GM12878 (cell line): ENCODE measurements at regions not wholly inside any gene's neighbourhood (a gene's known extent, or its start where the extent isn't known, plus 50 kb on each side); places are given as distances from the start of the nearest gene placed in this dataset.

Experiments used
- ATAC-seq: fragments of 200-7000 bp; cut with Tn5 transposase; 3 replicates; pipeline ENCODE4 v1.9.1; 2020; ENCODE audit warnings: mild to moderate bottlenecking, moderate library complexity
- BruUV-seq: library from RNA; stranded (reverse); fragments of 400-500 nt; replicated peaks from 2 replicates; lab custom pipeline; 2021; lab: Mats Ljungman, UMichigan
- CTCF ChIA-PET: fragments of 300-600 bp; sonication (Branson Sonifier 250); formaldehyde crosslinking; extraction: SDS; loops from one replicate; lab custom pipeline; 2021; ENCODE audit warnings: inconsistent platforms; lab: Yijun Ruan, JAX
- POLR2A ChIA-PET: fragments of 350-600 bp; formaldehyde crosslinking; extraction: SDS; loops from one replicate; lab custom pipeline; 2021; ENCODE audit warnings: inconsistent platforms; lab: Charles Lee
- RAD21 ChIA-PET: fragments of 300-600 bp; sonication (Branson Sonifier 250); formaldehyde crosslinking; loops from one replicate; lab custom pipeline; 2023; ENCODE audit warnings: antibody characterized with exemption; ENCODE audit not compliant: unreplicated experiment; lab: Charles Lee
- SMC1A ChIA-PET: fragments of 300-600 bp; sonication (Branson Sonifier 250); formaldehyde crosslinking; loops from one replicate; lab custom pipeline; 2023; ENCODE audit not compliant: unreplicated experiment, uncharacterized antibody; lab: Charles Lee
- DNase-seq: peaks from one replicate; pipeline ENCODE4 v3.0.0-alpha.2; 2011; ENCODE audit warnings: low read depth, low spot score
- FAIRE-seq: peaks from 3 replicates; lab custom pipeline; 2011; peaks lifted over from hg19 to GRCh38; lab: Jason Lieb, UNC
- H2AFZ ChIP-seq: 2 replicates; pipeline ENCODE4 v1.6.0; 2011; ENCODE audit warnings: low read depth, low read length, control low read depth; ENCODE audit not compliant: control insufficient read depth
- H3K27ac ChIP-seq: 2 replicates; pipeline ENCODE4 v1.5.1; 2011; ENCODE audit warnings: control low read depth; ENCODE audit not compliant: control insufficient read depth, insufficient read depth
- H3K27me3 ChIP-seq, 2 experiments: replicated peaks in 1 of 2; 2 replicates each; pipeline versions ENCODE4 v1.6.0 to v1.6.1; 2011; ENCODE audit warnings: low read length in 1 of 2; ENCODE audit not compliant: control insufficient read depth in 2 of 2, insufficient read depth in 2 of 2
- H3K36me3 ChIP-seq, 2 experiments: 2 replicates each; pipeline ENCODE4 v1.5.1; 2011; ENCODE audit warnings: low read length in 1 of 2; ENCODE audit not compliant: control insufficient read depth in 2 of 2, insufficient read depth in 2 of 2
- H3K4me1 ChIP-seq: 2 replicates; pipeline ENCODE4 v1.6.1; 2011; ENCODE audit warnings: mild to moderate bottlenecking, low read length, moderate library complexity, mixed read lengths; ENCODE audit not compliant: control insufficient read depth, insufficient read depth
- H3K4me2 ChIP-seq: 2 replicates; pipeline ENCODE4 v1.6.0; 2011; ENCODE audit warnings: control low read depth; ENCODE audit not compliant: control insufficient read depth, insufficient read depth
- H3K4me3 ChIP-seq: fragments of 200-600 bp; sonication (generic); 2 replicates; pipeline ENCODE4 v1.5.1; 2016
- H3K79me2 ChIP-seq: 2 replicates; pipeline ENCODE4 v1.6.0; 2011; ENCODE audit warnings: low read length; ENCODE audit not compliant: control insufficient read depth, insufficient read depth
- H3K9ac ChIP-seq: 2 replicates; pipeline ENCODE4 v1.8.0; 2011; ENCODE audit warnings: low read length, control low read depth, mixed read lengths; ENCODE audit not compliant: control insufficient read depth, insufficient read depth
- H3K9me3 ChIP-seq: replicated peaks from 3 replicates; pipeline ENCODE4 v1.5.1; 2011; ENCODE audit warnings: mild to moderate bottlenecking, low read length; ENCODE audit not compliant: control insufficient read depth, insufficient read depth
- H4K20me1 ChIP-seq: 2 replicates; pipeline ENCODE4 v1.6.0; 2011; ENCODE audit not compliant: control insufficient read depth, insufficient read depth
- CREM ChIP-seq: IDR thresholded peaks from 2 replicates; pipeline ENCODE4 v1.6.1; 2014; ENCODE audit warnings: antibody characterized with exemption, low read depth
- EP300 ChIP-seq, 2 experiments: fragments of 150-350 bp in 1 of 2; IDR thresholded peaks; 2 replicates each; pipeline ENCODE4 v1.6.1; 2011 to 2012; ENCODE audit warnings: low read depth in 2 of 2, low read length in 2 of 2, borderline replicate concordance in 1 of 2, improper control_type of control experiment in 1 of 2, inconsistent platforms in 1 of 2; ENCODE audit not compliant: control insufficient read depth in 1 of 2
- FOXM1 ChIP-seq: IDR thresholded peaks from 2 replicates; pipeline ENCODE4 v1.6.1; 2012; ENCODE audit warnings: low read depth, mild to moderate bottlenecking, inconsistent platforms, low read length, moderate library complexity
- KDM1A ChIP-seq: fragments of 200-600 bp; sonication (generic); IDR thresholded peaks from 2 replicates; pipeline ENCODE4 v1.6.1; 2016; ENCODE audit warnings: borderline replicate concordance
- NFIC ChIP-seq: IDR thresholded peaks from 2 replicates; pipeline ENCODE4 v1.6.1; 2012; ENCODE audit warnings: low read depth, mild to moderate bottlenecking, inconsistent platforms, low read length, moderate library complexity
- NR2F1 ChIP-seq: fragments of 450-650 bp; conservative IDR thresholded peaks from 2 replicates; pipeline ENCODE4 v1.6.1; 2017; ENCODE audit warnings: mild to moderate bottlenecking
- POLR2AphosphoS2 ChIP-seq: IDR thresholded peaks from 2 replicates; pipeline ENCODE4 v1.6.1; 2011; ENCODE audit warnings: low read depth, mild to moderate bottlenecking, low read length, improper control_type of control experiment, moderate library complexity
- SIX5 ChIP-seq: IDR thresholded peaks from 2 replicates; pipeline ENCODE4 v1.6.1; 2011; ENCODE audit warnings: mild to moderate bottlenecking, low read depth, low read length, moderate library complexity; ENCODE audit not compliant: severe bottlenecking
- WRNIP1 ChIP-seq: IDR thresholded peaks from 2 replicates; pipeline ENCODE4 v1.6.1; 2011; ENCODE audit warnings: low read depth, low read length, improper control_type of control experiment, borderline replicate concordance
- WGBS: methylation state at CpG from one replicate; pipeline ENCODE4 v1.1.6; 2016; ENCODE audit warnings: low lambda C conversion rate; ENCODE audit not compliant: insufficient replicate concordance, insufficient coverage; ENCODE audit errors: missing lambda C conversion rate; 5-methylcytosine and 5-hydroxymethylcytosine counted together
- in situ Hi-C: fragments of 300-500 bp; cut with MboI; formaldehyde crosslinking; loops from 9 replicates; pipeline ENCODE4 v1.14.3; 2018; ENCODE audit warnings: mixed read lengths
- intact Hi-C: fragments of 100-400 bp; cut with micrococcal nuclease; formaldehyde crosslinking; loops from one replicate; pipeline ENCODE4 v1.14.2; 2022; ENCODE audit not compliant: unreplicated experiment
- TF ChIP-seq, protein P1 (sequence below): fragments of 450-650 bp; formaldehyde crosslinking; IDR thresholded peaks from 2 replicates; pipeline ENCODE4 v1.4.0; 2020; ENCODE audit warnings: mild to moderate bottlenecking, moderate library complexity
- TF ChIP-seq, protein P2 (sequence below): IDR thresholded peaks from 2 replicates; pipeline ENCODE4 v1.6.1; 2011; ENCODE audit warnings: low read depth, mild to moderate bottlenecking, low read length, moderate library complexity, borderline replicate concordance; ENCODE audit errors: extremely low read depth
- TF ChIP-seq, protein P3 (sequence below): fragments of 450-650 bp; IDR thresholded peaks from 2 replicates; pipeline ENCODE4 v1.6.1; 2017; ENCODE audit warnings: mild to moderate bottlenecking
- TF ChIP-seq, protein P4 (sequence below): IDR thresholded peaks from 2 replicates; pipeline ENCODE4 v1.6.1; 2012; ENCODE audit warnings: low read depth, low read length, improper control_type of control experiment
- TF ChIP-seq, protein P5 (sequence below): fragments of 450-650 bp; IDR thresholded peaks from 2 replicates; pipeline ENCODE4 v1.6.1; 2017; ENCODE audit warnings: low read depth, mild to moderate bottlenecking, moderate library complexity

DNA sequence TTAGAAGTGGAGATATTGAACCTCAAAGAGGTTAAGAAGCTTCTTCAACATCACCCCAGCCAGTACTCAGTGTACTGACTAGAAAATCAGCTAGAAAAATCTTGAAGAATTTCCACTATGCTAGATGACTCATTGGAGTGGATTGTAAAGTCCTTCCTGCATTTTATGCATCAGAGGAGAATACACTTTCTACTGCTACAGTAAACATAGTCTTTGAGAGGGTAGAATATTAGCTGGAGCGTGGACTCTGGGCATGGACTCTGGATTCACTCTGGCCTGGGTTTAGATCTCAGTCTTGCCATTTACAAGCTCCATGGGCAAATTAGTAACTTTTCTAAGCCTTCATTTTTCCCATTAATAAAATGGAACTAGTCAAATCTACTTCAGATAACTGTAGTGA lies 215.9 kb downstream of the IRS1 start (continued):
- TF ChIP-seq, protein P1, sequence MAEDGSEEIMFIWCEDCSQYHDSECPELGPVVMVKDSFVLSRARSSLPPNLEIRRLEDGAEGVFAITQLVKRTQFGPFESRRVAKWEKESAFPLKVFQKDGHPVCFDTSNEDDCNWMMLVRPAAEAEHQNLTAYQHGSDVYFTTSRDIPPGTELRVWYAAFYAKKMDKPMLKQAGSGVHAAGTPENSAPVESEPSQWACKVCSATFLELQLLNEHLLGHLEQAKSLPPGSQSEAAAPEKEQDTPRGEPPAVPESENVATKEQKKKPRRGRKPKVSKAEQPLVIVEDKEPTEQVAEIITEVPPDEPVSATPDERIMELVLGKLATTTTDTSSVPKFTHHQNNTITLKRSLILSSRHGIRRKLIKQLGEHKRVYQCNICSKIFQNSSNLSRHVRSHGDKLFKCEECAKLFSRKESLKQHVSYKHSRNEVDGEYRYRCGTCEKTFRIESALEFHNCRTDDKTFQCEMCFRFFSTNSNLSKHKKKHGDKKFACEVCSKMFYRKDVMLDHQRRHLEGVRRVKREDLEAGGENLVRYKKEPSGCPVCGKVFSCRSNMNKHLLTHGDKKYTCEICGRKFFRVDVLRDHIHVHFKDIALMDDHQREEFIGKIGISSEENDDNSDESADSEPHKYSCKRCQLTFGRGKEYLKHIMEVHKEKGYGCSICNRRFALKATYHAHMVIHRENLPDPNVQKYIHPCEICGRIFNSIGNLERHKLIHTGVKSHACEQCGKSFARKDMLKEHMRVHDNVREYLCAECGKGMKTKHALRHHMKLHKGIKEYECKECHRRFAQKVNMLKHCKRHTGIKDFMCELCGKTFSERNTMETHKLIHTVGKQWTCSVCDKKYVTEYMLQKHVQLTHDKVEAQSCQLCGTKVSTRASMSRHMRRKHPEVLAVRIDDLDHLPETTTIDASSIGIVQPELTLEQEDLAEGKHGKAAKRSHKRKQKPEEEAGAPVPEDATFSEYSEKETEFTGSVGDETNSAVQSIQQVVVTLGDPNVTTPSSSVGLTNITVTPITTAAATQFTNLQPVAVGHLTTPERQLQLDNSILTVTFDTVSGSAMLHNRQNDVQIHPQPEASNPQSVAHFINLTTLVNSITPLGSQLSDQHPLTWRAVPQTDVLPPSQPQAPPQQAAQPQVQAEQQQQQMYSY (CRISPR knock-in tag), result no peak
- TF ChIP-seq FOXM1, result no peak
- no peak for TF ChIP-seq SIX5

DNA sequence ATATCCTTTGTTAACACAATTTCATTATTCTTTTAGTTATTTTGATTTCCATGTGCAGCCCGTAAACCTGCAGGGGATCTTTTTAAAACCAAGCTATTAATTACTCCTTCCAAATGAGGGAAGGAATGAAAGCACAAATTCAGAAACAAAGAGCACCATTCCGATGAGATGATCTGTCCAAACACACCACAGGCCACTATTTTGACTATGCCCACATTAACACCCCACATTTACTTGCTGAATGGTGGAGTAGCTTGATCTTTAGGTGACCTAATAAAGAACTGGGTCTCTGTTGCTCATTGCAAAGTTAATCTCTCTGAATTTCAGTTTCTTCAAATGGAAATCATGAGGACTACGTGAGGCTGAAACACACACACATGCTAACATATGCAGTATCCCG lies 218.0 kb downstream of the IRS1 start:
- FAIRE-seq (no peak), ATAC-seq (no peak), DNase-seq (no peak)
- no peak overlapping the region for H3K9ac ChIP-seq
- ChIA-PET POLR2A (no interaction called here), SMC1A (no interaction called here), CTCF (no interaction called here), RAD21 (no interaction called here)
- BruUV-seq, result no TSS peak
- H3K27ac ChIP-seq, result no peak overlapping the region
- H4K20me1 ChIP-seq, result no peaks in the 10 kb centered on the region
- no peak overlapping the region for H3K4me2 ChIP-seq
- no peaks in the 10 kb centered on the region for H3K9me3 ChIP-seq
- H3K36me3 ChIP-seq, result no peaks in the 10 kb centered on the region
- no peaks in the 10 kb centered on the region; a peak in 1 of 4 replicates for H3K27me3 ChIP-seq
- H3K4me1 ChIP-seq, result no peaks in the 10 kb centered on the region
- in situ Hi-C loops, result no loop called here
- no peak overlapping the region for H2AFZ ChIP-seq
- no peak overlapping the region for H3K4me3 ChIP-seq
- intact Hi-C loops, result no loop called here
- 16% methylated on average over 4 of the region's 4 CpGs for WGBS
- H3K79me2 ChIP-seq, result no peaks in the 10 kb centered on the region
- TF ChIP-seq, protein P2, sequence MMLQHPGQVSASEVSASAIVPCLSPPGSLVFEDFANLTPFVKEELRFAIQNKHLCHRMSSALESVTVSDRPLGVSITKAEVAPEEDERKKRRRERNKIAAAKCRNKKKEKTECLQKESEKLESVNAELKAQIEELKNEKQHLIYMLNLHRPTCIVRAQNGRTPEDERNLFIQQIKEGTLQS, result no peak
- TF ChIP-seq NFIC (no peak), NR2F1 (no peak), CREM (no peak), KDM1A (no peak), EP300 (IDR thresholded peaks at IDR 0.05; ENCODE audit: borderline replicate concordance in 1 of 2, control insufficient read depth in 1 of 2, low read depth in 2 of 2, low read length in 2 of 2) (no peak), POLR2AphosphoS2 (no peak), WRNIP1 (no peak)
- TF ChIP-seq, protein P3, sequence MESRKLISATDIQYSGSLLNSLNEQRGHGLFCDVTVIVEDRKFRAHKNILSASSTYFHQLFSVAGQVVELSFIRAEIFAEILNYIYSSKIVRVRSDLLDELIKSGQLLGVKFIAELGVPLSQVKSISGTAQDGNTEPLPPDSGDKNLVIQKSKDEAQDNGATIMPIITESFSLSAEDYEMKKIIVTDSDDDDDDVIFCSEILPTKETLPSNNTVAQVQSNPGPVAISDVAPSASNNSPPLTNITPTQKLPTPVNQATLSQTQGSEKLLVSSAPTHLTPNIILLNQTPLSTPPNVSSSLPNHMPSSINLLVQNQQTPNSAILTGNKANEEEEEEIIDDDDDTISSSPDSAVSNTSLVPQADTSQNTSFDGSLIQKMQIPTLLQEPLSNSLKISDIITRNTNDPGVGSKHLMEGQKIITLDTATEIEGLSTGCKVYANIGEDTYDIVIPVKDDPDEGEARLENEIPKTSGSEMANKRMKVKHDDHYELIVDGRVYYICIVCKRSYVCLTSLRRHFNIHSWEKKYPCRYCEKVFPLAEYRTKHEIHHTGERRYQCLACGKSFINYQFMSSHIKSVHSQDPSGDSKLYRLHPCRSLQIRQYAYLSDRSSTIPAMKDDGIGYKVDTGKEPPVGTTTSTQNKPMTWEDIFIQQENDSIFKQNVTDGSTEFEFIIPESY, result no peak
- TF ChIP-seq, protein P4, sequence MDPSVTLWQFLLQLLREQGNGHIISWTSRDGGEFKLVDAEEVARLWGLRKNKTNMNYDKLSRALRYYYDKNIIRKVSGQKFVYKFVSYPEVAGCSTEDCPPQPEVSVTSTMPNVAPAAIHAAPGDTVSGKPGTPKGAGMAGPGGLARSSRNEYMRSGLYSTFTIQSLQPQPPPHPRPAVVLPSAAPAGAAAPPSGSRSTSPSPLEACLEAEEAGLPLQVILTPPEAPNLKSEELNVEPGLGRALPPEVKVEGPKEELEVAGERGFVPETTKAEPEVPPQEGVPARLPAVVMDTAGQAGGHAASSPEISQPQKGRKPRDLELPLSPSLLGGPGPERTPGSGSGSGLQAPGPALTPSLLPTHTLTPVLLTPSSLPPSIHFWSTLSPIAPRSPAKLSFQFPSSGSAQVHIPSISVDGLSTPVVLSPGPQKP, result no peak
- TF ChIP-seq, protein P5, sequence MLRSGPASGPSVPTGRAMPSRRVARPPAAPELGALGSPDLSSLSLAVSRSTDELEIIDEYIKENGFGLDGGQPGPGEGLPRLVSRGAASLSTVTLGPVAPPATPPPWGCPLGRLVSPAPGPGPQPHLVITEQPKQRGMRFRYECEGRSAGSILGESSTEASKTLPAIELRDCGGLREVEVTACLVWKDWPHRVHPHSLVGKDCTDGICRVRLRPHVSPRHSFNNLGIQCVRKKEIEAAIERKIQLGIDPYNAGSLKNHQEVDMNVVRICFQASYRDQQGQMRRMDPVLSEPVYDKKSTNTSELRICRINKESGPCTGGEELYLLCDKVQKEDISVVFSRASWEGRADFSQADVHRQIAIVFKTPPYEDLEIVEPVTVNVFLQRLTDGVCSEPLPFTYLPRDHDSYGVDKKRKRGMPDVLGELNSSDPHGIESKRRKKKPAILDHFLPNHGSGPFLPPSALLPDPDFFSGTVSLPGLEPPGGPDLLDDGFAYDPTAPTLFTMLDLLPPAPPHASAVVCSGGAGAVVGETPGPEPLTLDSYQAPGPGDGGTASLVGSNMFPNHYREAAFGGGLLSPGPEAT, result no peak
